ENCODE measurements at regions not wholly inside any gene's neighbourhood (a gene's known extent, or its start where the extent isn't known, plus 50 kb on each side); places are given as distances from the start of the nearest gene placed in this dataset.

DNA sequence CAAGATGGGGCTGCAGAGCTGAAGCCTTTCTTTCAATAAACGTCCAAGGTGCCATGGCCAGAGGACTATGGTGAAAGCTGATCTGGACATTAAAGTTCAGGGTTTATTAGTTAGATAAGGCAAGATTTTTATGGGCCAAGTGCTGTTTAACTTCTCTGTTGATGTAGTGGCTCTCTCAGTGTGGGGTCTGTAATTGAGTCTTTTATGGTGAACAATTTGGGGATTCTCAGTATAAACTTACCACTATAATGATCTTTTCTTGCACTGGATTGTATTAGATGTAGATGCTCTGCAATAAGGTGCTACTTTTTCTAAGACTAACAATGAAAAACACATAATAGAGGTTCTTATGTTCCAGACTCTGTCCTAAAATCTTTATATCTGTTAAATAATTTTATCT, 190.1 kb upstream of the KLF12 start:
- DNase-seq: no peak

DNA sequence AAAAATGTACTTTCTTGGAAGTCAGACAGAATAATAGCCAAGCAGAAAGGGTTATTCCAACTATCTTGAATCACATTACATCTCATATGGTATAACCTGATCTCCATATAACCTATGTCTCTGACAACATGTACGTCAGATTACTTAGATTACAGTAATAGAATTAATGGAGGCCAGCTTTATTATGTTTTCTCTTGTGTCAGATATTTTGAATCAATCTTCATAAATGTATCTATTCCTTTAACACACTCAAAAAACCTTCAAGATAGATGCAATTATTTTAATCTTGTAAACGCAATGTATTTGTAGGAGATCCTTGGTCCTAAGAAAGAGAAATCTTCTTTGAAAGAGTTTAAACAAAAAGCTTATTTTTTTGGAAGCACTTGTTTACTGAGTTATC, 188.4 kb upstream of the KLF12 start:
- no peak for DNase-seq

DNA sequence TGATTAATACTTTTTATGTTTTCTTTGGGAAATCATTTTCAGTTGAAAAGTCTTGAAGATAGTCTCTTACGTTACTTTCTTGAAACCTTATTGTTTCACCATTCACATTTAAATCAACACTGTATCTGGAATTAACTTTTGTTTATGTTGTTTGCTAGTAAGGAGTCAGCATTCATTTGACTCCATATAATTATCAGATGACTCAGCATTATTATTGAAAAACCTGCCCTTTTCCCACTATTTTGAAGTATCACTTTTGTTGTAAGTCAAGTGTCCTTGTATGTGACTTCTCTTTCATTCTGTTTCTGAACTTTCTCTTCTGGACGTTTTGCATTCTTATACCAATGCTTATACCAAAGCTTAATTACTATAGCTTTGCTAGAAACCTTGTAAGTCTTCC, 186.1 kb upstream of the KLF12 start:
- no peak for DNase-seq

DNA sequence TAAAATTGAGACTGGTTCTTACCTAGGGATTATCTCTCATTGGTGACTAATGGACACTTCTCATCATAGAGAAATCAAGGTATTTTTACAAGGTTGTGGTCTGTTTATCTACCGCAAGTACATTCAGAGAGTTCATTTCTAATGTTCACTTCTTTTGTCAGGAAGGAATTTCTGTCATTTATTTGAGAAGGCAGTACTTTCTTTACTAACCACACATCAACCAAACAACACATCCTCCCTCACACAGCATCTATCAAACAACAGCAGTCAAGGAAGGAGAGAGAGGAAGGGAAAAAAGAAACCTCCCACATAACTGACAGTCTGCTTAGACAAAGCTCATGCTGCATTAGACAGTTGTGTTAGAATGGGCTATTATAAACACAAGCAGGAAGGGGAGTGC, 182.3 kb upstream of the KLF12 start:
- no peak for DNase-seq

DNA sequence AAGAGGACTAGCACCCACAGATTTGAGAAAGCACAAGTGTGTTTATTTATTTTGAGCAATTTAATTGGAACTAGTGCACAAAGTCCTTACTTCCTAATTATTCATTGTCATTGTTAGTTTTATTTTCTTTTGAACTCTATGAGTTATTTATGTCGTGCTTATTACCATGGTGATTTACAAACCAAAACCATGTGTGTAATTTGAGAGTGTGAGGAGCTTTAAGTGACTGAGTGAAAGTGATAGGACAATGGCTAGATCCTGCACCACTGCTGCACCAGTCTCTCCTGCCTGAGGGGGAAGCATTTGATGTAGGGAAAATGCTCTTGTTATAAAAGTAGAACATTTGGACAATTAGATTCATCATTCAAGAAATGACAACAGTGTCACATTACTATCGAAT, 172.3 kb upstream of the KLF12 start:
- DNase-seq: no peak

DNA sequence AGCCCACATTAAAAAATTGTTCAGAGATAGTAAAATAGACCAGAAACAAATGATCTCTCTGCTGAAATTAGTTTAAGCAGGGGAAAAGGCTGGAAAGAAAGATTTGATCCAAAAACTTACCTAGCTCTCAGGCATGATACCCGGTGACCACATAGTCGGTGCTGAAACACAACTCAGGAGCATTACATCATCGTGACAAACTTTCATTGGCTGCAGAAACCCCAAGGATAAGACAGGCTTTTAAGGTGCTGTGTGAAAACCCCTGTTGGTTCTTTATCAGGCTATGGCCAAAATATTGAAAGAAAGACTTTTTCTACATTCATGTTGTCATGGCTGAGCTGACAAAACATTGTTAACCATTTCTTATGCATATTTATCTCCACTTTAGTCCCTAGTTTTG, 171.7 kb upstream of the KLF12 start:
- no peak for DNase-seq

DNA sequence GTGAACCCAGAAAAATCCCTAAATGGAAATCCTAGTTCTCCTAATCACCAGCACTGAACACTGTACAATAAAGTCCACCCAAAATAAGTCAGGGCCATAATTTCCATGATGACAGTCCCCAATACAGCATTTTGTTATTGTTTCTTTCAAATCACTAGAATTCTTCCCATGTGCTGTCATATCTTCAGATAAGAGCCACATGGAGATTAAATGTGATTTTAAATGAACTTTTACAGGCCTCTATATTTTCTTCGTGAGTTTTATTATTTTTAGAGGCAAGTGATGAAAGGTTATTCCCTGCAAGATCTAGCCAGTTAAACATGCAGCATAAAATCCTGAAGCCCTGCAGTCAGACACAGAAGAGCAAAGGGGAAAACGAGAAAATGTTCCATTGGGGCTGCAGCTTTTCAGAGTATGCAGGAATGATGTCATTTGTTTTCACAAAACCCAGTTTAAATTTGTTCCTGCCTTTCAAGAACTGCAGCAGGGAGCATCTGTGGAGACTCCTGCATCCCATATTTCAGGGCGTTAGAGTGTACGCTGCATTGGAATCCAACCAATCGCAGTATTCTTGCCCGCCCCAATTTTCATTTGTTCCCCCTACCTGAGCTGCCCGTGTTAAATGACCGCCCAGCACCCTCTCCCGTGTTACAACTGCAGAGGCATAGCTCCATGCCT, 167.2 kb upstream of the KLF12 start:
- DNase-seq: no peak

DNA sequence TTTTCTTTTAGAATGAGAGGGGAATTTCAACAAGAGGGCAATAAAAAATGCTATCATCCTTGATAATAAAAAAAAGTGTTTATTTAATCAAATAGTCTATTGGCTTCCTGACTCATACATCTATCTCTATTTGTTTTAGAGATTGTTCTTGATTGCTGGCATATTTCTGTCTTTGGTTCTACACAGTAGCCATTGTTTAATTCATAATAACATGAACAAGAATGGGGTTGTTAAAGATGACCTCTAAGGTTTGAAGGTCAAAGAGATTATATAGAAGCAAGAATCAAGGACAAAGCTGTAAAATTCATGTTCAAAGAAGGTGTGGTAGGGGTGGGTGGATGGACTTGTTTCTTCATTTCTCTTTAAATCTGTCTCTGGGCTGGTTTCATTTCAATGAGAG, 166.0 kb upstream of the KLF12 start:
- DNase-seq: no peak

DNA sequence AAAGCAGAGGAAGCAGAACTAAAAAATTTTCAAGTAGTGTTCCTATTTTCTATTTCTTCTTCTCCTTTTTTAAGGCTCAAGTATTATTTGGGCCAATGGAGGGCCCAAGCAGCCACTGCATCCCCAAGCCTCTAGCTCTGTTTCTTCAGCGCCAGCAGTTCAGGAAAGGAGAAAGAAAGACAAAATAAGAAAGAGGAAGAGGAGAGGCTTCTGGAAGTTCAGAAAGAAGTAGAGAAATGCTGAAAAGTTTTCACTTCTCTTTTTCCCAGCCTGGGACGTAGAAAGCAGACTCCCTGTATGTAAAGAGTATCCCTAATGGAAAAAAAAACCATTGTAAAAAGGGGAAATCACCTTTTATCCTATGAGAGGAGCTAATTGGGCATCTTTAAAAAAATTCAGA, 165.5 kb upstream of the KLF12 start:
- DNase-seq: no peak

DNA sequence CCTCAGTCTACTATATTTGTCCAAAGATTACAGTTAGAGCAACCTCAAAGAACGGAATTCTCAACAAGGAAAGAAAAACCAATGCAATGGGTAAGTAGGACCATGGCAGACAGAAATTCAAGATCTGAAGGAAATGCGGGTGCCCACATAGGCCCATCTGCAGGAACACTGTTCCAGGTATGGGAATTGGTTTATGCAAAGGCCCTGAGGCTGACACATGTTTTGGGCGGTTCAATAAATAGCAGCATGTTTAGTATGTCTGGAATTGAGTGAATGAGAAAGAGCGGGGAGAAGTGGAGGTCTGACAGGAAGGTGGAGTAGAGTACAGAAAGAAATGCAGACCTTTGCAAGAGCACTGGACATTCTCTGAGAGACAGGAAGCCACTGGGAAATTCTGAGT, 164.7 kb upstream of the KLF12 start:
- DNase-seq: no peak

DNA sequence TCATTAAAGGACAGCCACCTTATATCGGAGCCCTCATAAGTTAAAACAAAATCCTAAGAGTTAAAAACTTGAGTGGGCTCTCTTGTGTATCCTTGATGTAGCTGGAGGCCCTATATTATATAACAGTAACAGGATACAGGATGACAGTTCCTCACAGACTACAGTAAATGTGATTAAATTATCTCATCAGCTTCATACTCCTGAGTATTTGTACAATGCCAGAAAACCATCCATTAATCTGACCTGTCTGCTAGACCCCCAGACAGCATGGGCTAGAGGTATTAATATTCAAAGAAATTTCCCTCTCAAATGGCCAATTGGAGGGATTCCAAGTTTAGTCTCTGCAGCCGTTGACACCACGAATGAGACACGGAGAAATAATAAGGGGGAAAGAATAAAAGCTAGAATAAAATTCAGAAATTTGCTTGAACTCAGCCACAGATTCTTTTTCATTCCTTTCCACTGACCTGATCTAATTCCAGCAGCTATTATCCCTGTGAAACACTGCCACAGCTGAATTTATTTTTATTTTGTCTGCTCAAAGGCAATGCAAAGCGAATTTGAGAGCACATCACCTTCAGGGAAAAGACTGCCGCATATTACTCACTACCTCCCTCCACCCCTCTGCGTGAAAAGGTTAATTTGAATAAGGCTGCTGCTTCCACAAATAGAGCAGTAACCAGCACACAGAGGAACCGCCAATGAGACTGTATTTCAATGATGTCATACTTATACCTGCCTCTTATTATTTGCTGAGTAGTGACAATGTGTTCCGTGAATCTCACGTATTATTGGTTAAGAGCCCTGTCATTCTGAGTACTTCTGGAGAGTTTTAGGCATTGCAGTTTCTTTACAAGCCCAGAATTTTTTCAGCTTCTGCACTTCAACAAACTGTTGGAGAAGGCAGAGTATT, 155.9 kb upstream of the KLF12 start:
- peak; percentile 8 for DNase-seq

DNA sequence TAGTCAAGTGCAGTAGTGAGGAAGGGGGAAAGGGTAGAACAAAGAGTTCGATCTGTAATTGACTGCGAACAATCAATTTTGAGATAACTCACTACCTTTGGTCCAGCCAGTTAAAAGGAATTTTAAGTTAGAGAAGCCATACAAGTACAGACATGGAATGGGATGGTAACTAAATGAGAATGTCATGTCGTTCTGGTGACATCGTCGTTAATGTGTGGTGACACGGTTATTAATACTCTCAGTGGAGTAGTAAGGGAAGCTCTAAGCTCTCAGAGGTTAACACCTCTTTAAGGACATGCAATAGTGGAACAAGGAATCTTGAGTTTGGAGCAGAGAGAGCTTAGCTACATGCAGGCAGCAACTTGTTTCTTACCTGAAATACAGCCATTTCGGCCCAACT, 154.9 kb upstream of the KLF12 start:
- DNase-seq: no peak

DNA sequence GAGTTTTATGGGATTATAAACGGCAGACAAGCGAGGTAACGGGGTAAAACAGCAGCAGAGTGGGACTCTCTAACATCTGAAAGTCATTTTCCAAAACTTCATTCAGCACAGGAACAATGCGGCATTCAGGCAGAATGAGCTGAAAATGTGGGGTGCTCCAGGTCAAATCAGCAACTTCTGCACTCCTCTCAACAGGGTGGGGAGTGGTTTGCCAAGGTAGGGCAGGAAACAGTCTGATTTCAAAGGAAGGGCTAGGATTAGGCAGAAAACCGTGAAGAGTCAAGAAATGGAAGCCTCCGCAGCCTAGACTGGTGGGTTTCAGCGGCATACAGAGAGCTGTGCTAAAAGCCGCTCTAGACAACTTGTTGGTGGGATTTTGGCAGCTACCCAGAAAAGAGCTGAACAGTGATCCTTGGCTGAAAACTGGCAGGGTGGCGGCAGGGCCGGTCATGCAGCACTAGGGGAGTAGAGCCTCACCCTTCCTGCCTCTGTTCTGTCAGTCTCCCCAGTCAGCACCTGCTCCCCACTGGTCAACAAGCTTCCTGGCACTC, 154.2 kb upstream of the KLF12 start:
- DNase-seq: peak; percentile 8

DNA sequence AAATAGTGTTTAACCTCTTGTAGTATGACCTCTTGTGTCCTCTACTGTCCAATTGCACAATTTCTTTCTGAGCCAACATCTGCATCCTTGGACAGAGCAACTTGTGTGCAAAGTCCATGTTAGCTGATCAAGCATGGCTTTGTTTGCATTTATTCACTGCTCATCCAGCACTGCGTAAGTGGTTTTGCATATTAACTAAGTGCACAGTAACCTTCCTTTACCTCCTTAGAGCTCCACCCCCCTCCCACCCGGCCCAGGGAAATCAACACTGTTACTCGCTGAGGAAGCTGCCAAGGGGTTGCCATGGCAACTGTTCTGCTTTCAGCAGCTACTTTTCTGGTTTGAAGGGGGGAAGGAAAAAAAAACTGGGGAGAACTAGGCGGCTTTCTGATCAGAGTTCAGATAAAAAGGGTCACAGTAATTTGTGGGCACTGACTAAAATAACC, 153.5 kb upstream of the KLF12 start:
- peak; percentile 72 for DNase-seq

DNA sequence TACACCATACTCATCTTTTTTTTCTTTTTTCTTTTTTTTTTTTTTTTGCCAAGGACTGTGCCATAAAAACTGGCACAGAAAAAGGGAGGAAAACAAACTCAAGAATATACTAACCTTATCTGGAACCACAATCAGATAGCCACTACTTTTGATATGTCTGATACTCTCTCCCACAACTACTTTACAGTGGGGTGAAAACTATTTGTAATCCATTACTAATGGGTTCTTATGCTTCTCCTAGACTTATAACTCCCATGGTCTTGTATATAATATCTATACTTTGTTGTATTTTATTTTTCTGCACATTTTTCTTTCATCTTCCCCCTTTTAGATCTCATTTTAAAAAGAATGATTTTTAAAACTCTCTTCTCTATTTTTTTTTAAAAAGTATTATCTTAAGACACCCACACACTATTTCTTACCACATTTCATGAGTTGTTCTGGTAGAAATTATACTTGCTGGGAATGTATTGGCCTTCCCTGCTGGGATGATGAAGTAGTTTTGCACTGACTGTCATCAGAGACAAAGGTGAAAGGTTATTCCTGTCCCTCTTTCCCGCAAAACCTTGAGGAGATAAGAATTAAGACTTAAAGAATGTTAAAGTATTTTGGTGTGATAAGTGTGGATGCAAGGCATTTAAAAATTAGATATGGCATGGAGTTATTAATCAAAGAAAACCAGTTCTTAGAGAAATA, 146.7 kb upstream of the KLF12 start:
- no peak for DNase-seq

DNA sequence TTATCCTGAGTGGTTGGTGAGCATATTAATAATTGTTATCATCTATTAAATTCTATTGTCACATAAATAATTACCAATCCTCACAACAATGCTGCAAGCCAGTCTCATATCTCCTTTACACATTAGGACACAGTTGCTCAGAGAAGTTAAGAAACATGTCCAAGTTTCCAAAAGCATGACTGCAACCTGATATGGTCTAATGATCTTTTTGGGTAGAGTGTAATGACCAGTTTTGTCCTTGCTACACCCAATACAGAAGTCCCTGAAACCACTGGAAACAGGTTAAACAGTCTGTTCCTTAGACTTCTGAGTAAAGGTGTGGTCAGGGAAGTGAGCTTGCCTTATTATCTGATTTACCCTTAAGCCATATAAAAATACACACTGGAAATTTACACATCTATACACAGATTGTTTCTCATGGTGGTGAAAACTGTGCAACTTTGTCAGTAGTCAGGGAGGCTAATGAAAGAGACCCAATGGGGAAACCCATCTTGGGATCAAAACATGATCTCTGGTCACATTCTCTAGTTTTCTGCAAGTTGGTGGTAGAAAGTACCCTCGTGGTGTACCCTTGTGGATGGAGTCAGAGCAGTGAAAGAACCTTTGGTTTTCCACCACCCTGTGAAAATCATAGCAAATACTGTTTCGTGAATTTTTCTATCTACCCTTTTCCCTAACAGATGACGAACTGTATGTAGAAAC, 146.0 kb upstream of the KLF12 start:
- no peak for DNase-seq

DNA sequence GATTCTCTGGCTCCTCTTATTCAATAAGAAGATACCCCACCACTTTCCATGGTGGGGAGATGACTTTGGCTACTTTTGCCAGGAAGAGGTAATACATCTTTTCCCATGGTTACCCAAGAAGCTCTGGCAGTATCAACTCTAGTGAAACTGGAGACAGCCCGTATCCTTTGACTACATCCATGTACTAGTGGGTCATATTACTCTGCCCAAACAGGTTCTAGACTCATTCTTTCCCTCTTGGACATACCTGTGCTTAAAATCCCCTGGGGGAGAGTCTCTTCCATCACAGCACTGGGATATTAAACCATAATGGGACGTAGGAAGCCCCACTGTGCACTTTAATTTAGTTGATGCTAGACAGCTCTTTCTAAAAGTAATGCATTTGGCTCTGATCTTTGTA, 144.7 kb upstream of the KLF12 start:
- DNase-seq: no peak

DNA sequence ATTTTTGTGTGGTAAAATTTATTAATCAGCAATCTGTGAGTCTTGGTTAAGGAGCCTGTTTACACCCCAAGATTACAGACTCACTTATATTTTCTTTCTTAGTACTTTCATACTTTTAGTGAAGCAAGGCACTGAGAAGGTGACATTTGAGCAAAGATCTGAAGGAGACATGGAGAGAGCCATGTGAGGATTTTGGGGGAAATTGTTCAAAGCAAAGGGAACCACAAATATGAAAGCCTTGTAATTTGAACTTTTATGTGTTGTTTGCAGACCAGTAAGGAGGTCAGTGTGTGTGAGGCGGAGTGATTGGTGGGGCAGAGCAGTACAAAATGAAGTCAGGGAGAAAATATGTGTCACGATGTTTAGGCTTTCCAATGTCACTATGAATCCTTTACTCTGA, 140.7 kb upstream of the KLF12 start:
- DNase-seq: no peak

DNA sequence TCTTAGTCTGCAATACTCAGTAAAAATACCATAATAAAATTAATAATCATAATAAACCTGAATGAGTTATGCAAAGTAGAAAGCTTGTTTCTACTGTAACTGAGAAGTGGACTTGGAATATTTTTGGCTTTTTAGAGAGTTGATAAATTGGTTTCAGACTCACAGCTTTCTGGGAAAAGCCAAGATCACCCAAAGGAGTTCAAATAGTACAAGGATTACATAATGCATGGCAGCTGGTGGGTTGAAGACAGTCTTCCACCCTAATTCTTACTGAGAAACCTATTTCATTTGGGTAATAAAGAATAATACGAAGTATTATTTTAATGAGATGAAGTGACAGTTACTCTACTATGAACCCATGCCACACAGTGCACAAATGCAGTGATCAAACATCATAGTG, 139.4 kb upstream of the KLF12 start:
- no peak for DNase-seq

DNA sequence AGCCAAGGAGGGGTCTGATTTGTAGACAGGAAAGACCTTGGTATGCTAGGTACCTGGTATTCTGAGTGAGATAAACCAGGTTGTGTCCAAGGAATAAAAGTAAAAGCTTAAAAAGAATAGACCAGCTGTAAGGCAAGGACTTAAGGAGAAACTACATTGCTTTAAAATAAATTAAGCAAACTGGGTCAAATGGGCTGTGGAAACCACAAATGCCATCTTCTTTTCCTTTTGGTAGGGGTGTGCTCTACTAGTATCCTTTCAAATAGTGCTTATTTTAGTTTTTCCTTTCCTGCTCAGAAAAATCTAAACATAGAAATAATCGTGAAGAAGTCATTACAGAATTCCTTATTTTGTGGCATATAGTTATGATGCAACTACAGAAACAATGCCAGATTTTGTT, 138.6 kb upstream of the KLF12 start:
- DNase-seq: no peak

DNA sequence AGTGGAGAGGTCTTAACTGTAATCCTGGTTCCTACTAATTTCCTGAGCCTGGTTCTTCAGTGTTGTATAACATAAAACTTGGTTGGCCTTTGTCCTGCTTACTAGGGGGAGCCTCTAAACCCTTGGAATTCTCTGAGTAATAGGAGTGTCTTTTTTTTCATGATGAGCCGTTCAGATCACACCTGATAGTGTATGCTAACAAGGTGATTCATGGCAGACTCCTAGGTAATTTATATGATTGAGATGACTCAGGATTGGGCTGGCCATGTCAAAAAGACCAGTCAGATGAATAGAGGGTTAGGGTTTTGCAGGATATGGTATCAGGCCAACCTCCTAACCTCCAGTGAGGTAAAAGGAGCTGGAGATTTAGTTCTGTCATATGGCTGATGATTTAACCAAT, 135.8 kb upstream of the KLF12 start:
- no peak for DNase-seq

DNA sequence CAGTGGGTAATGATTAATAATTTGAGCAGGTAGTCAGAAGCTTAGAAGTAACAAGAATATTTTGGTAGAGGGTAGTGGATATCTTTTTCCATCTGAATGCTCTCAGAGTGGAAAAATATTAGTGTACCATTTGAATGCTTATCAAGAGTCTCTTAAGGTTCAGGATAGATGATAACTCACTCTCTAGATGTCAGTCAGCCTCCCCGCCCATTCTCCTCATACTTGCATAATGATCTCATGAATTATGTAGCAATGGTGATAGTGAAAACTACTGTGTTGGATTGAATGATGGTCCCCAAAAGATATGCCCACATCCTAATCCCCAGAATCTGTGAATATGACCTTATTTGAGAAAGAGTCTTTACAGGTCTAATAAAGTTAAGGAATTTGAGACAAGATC, 132.7 kb upstream of the KLF12 start:
- DNase-seq: no peak

DNA sequence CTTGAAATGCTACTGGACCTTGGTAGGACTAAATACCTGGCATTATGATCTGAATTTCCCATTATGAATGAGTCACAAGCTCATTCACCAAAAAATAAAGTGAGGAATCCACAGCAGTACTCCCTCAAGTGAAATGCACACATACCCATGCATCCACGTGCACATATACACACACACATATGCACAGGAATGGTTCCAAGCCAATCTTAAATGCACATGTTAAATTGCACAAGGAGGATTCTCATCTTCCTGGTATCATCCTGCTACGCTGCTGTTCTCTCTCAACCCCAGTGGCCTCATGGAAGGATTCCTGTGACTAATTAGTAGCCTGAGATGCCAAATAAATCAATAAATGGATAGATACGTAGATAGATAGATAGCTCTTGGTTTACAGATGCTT, 132.1 kb upstream of the KLF12 start:
- no peak for DNase-seq

Data from activated CD4-positive, alpha-beta T cell treated with anti-CD3 and anti-CD28 coated beads for 1 hour (primary cell).